ENCODE measurements at regions not wholly inside any gene's neighbourhood (a gene's known extent, or its start where the extent isn't known, plus 50 kb on each side); places are given as distances from the start of the nearest gene placed in this dataset.

- DNase-seq = no peak
Observed at GRCh38 chr2:40820319-40820718, 368.4 kb upstream of the SLC8A1 start.

GRCh38 chr2:40823478-40823877, 371.6 kb upstream of the SLC8A1 start:
- no peak for DNase-seq

- no peak for DNase-seq
Observed at GRCh38 chr2:40824278-40824677, 372.4 kb upstream of the SLC8A1 start.

GRCh38 chr2:40827392-40827791, 375.5 kb upstream of the SLC8A1 start:
- no peak for DNase-seq

GRCh38 chr2:40831321-40831873, 379.5 kb upstream of the SLC8A1 start:
- DNase-seq = no peak

GRCh38 chr2:40841856-40842255, 390.0 kb upstream of the SLC8A1 start:
- DNase-seq = no peak

GRCh38 chr2:40844353-40845277, 392.7 kb upstream of the SLC8A1 start:
- DNase-seq = no peak

GRCh38 chr2:40851661-40852060, 399.8 kb upstream of the SLC8A1 start:
- DNase-seq = no peak

- no peak for DNase-seq
Observed at GRCh38 chr2:40859617-40860016, 407.7 kb upstream of the SLC8A1 start.

- no peak for DNase-seq
Observed at GRCh38 chr2:40867829-40868228, 415.9 kb upstream of the SLC8A1 start.

- DNase-seq = no peak
Observed at GRCh38 chr2:40872580-40872979, 420.7 kb upstream of the SLC8A1 start.

- DNase-seq = no peak
Observed at GRCh38 chr2:40874380-40874779, 422.5 kb upstream of the SLC8A1 start.

- no peak for DNase-seq
Observed at GRCh38 chr2:40877734-40878288, 425.9 kb upstream of the SLC8A1 start.

- DNase-seq = no peak
Observed at GRCh38 chr2:40879305-40879704, 427.4 kb upstream of the SLC8A1 start.

GRCh38 chr2:40886100-40886499, 434.2 kb upstream of the SLC8A1 start:
- DNase-seq = no peak

- DNase-seq = no peak
Observed at GRCh38 chr2:40886655-40887054, 434.8 kb upstream of the SLC8A1 start.

- no peak for DNase-seq
Observed at GRCh38 chr2:40896358-40896757, 444.5 kb upstream of the SLC8A1 start.

- no peak for DNase-seq
Observed at GRCh38 chr2:40914666-40915065, 462.8 kb upstream of the SLC8A1 start.

- DNase-seq = no peak
Observed at GRCh38 chr2:40915651-40916050, 463.8 kb upstream of the SLC8A1 start.

GRCh38 chr2:40935349-40935748, 483.5 kb upstream of the SLC8A1 start:
- DNase-seq = no peak

- no peak for DNase-seq
Observed at GRCh38 chr2:40937284-40937683, 485.4 kb upstream of the SLC8A1 start.

GRCh38 chr2:40953341-40953740, 501.5 kb upstream of the SLC8A1 start:
- DNase-seq = no peak

- no peak for DNase-seq
Observed at GRCh38 chr2:40955042-40955441, 503.2 kb upstream of the SLC8A1 start.

- DNase-seq = no peak
Observed at GRCh38 chr2:40955635-40956034, 503.7 kb upstream of the SLC8A1 start.
